ENCODE measurements at regions not wholly inside any gene's neighbourhood (a gene's known extent, or its start where the extent isn't known, plus 50 kb on each side); places are given as distances from the start of the nearest gene placed in this dataset.
"Not testable (repeated sequence)": the region's sequence is repeated elsewhere in the genome, so short reads cannot be mapped to it uniquely, and the experiment has no call there.

GRCh38 chr15:37375519-37375918 is 275.2 kb upstream of the MEIS2 start:
- no peak for DNase-seq (ENCODE audit: low spot score)
- in situ Hi-C loops (cut with HindIII; ENCODE audit: low sequenced_read_pairs), result no loop called here

GRCh38 chr15:37377428-37377827 is 277.1 kb upstream of the MEIS2 start:
- no peak for DNase-seq (ENCODE audit: low spot score)
- in situ Hi-C loops (cut with HindIII; ENCODE audit: low sequenced_read_pairs), result no loop called here

GRCh38 chr15:37394402-37395099 is 294.2 kb upstream of the MEIS2 start:
- in situ Hi-C loops (cut with HindIII; ENCODE audit: low sequenced_read_pairs), result no loop called here
- DNase-seq (ENCODE audit: low spot score), result no peak

- no peak for DNase-seq (ENCODE audit: low spot score)
- in situ Hi-C loops (cut with HindIII; ENCODE audit: low sequenced_read_pairs), result no loop called here
Observed at GRCh38 chr15:37395100-37395468, 294.7 kb upstream of the MEIS2 start.

GRCh38 chr15:37397266-37398022 is 297.1 kb upstream of the MEIS2 start:
- in situ Hi-C loops (cut with HindIII; ENCODE audit: low sequenced_read_pairs), result no loop called here
- DNase-seq (ENCODE audit: low spot score), result no peak

GRCh38 chr15:37416103-37416502 is 315.8 kb upstream of the MEIS2 start:
- DNase-seq (ENCODE audit: low spot score), result no peak
- in situ Hi-C loops (cut with HindIII; ENCODE audit: low sequenced_read_pairs), result no loop called here

- DNase-seq (ENCODE audit: low spot score), result no peak
- in situ Hi-C loops (cut with HindIII; ENCODE audit: low sequenced_read_pairs), result no loop called here
Observed at GRCh38 chr15:37425541-37425940, 325.2 kb upstream of the MEIS2 start.

- in situ Hi-C loops (cut with HindIII; ENCODE audit: low sequenced_read_pairs); DNase-seq (ENCODE audit: low spot score): not testable (repeated sequence)
Observed at GRCh38 chr15:37427393-37427792, 327.0 kb upstream of the MEIS2 start.

GRCh38 chr15:37446921-37447320 is 346.6 kb upstream of the MEIS2 start:
- no peak for DNase-seq (ENCODE audit: low spot score)
- in situ Hi-C loops (cut with HindIII; ENCODE audit: low sequenced_read_pairs), result no loop called here

GRCh38 chr15:37452498-37452897 is 352.1 kb upstream of the MEIS2 start:
- DNase-seq (ENCODE audit: low spot score), result no peak
- in situ Hi-C loops (cut with HindIII; ENCODE audit: low sequenced_read_pairs), result no loop called here

- in situ Hi-C loops (cut with HindIII; ENCODE audit: low sequenced_read_pairs), result no loop called here
- DNase-seq (ENCODE audit: low spot score), result no peak
Observed at GRCh38 chr15:37480482-37480881, 380.1 kb upstream of the MEIS2 start.

- in situ Hi-C loops (cut with HindIII; ENCODE audit: low sequenced_read_pairs), result no loop called here
- DNase-seq (ENCODE audit: low spot score), result no peak
Observed at GRCh38 chr15:37481126-37481525, 380.8 kb upstream of the MEIS2 start.

GRCh38 chr15:37483779-37484178 is 383.4 kb upstream of the MEIS2 start:
- in situ Hi-C loops (cut with HindIII; ENCODE audit: low sequenced_read_pairs), result no loop called here
- DNase-seq (ENCODE audit: low spot score), result no peak

- in situ Hi-C loops (cut with HindIII; ENCODE audit: low sequenced_read_pairs), result no loop called here
- DNase-seq (ENCODE audit: low spot score), result no peak
Observed at GRCh38 chr15:37485056-37485455, 384.7 kb upstream of the MEIS2 start.

- DNase-seq (ENCODE audit: low spot score), result no peak
- in situ Hi-C loops (cut with HindIII; ENCODE audit: low sequenced_read_pairs), result no loop called here
Observed at GRCh38 chr15:37490707-37491106, 390.4 kb upstream of the MEIS2 start.

- in situ Hi-C loops (cut with HindIII; ENCODE audit: low sequenced_read_pairs), result no loop called here
Observed at GRCh38 chr15:37516621-37517020, 416.3 kb upstream of the MEIS2 start.

GRCh38 chr15:37517191-37517895 is 417.0 kb upstream of the MEIS2 start:
- in situ Hi-C loops (cut with HindIII; ENCODE audit: low sequenced_read_pairs), result no loop called here
- no peak for DNase-seq (ENCODE audit: low spot score)

More at GRCh38 chr15:37516621-37517020, 416.3 kb upstream of the MEIS2 start:
- no peak for DNase-seq (ENCODE audit: low spot score)

GRCh38 chr15:37518436-37518835 is 416.0 kb upstream of the TMCO5A start:
- in situ Hi-C loops (cut with HindIII; ENCODE audit: low sequenced_read_pairs), result no loop called here
- no peak for DNase-seq (ENCODE audit: low spot score)

GRCh38 chr15:37520026-37520425 is 414.4 kb upstream of the TMCO5A start:
- DNase-seq (ENCODE audit: low spot score), result no peak
- in situ Hi-C loops (cut with HindIII; ENCODE audit: low sequenced_read_pairs), result no loop called here

GRCh38 chr15:37520882-37521281 is 413.6 kb upstream of the TMCO5A start:
- in situ Hi-C loops (cut with HindIII; ENCODE audit: low sequenced_read_pairs), result no loop called here
- DNase-seq (ENCODE audit: low spot score), result no peak
